ENCODE measurements at regions not wholly inside any gene's neighbourhood (a gene's known extent, or its start where the extent isn't known, plus 50 kb on each side); places are given as distances from the start of the nearest gene placed in this dataset.

DNA sequence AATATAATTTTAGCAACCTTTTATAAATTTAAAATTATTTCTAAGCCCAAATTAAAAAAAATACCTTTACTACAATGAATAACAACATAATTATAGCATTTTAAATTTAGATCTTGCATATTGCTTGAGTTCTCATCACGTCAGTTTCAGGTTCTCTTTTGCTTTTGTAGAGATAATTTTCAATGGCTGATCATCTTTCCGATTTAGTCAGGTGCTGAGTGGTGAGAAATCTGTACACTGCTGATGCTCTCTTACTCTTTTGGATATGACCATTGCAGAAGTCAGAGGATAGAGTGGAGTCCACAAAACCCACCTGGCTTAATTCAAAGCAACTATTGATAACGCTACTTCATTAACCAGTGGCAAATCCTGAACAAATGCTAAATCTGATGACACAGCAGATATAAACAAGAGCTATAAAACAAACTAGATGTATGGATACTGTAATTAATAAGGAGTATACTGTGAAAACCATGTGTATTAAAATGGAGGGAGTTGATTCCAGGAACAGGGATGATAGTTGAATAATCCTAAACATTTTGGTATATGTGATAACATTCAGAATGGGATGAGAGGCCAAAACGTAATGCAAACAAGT lies 394.8 kb downstream of the CSNK1G3 start:
- Histone ChIP-seq H4K20me1 (ENCODE audit: control insufficient read depth, insufficient read depth, insufficient read length) (no peaks in the 10 kb centered on the region), H4K91ac (ENCODE audit: insufficient read length, low read depth, low read length) (no peak overlapping the region), H3K79me2 (ENCODE audit: insufficient read depth, low read length) (no peaks in the 10 kb centered on the region), H3K9ac (ENCODE audit: extremely low read depth, insufficient read length, low read length) (peak overlapping the region; percentile 37), H3K23me2 (ENCODE audit: insufficient read length, low read depth, low read length, poor library complexity, severe bottlenecking) (no peaks in the 10 kb centered on the region), H3K23ac (ENCODE audit: insufficient read length, low read depth, low read length) (no peak overlapping the region), H3T11ph (ENCODE audit: low read length) (no peak overlapping the region), H3K27ac (ENCODE audit: insufficient read length, low read depth, low read length) (no peak overlapping the region), H3K4ac (ENCODE audit: low read depth, low read length) (no peak overlapping the region), H2AK5ac (ENCODE audit: insufficient read length, low read length) (no peak overlapping the region), H2BK120ac (ENCODE audit: low read depth, low read length, poor library complexity, severe bottlenecking) (no peak overlapping the region), H2BK20ac (ENCODE audit: low read depth, low read length, poor library complexity, severe bottlenecking) (no peak overlapping the region), H3K79me1 (ENCODE audit: insufficient read depth, low read depth, low read length, poor library complexity, severe bottlenecking) (no peaks in the 10 kb centered on the region), H2AFZ (ENCODE audit: low read length) (no peak overlapping the region), H3K18ac (ENCODE audit: insufficient read length, low read depth, low read length) (no peak overlapping the region), H3K4me1 (ENCODE audit: insufficient read depth, low read length) (no peaks in the 10 kb centered on the region), H2BK5ac (ENCODE audit: insufficient read length, low read length) (no peak overlapping the region), H3K14ac (ENCODE audit: insufficient read depth, low read length) (no peak overlapping the region), H2BK15ac (ENCODE audit: low read depth, low read length) (no peak overlapping the region), H3K4me2 (ENCODE audit: insufficient read depth, insufficient read length, low read length) (no peak overlapping the region), H4K5ac (ENCODE audit: insufficient read length, low read depth, low read length) (no peak overlapping the region), H2BK12ac (ENCODE audit: insufficient read length, low read depth, low read length) (no peak overlapping the region), H3K9me3 (ENCODE audit: control insufficient read depth, low read depth, low read length) (no peaks in the 10 kb centered on the region), H3K27me3 (ENCODE audit: insufficient read depth, low read length) (no peaks in the 10 kb centered on the region), H3K56ac (ENCODE audit: insufficient read length, low read depth, low read length) (no peak overlapping the region), H4K8ac (replicated peaks; ENCODE audit: insufficient read length, low read depth, low read length) (no peak overlapping the region)
- Mint-ChIP-seq H3K4me1 (peaks cover 0 to 4% of the 10 kb centered on the region in 2 experiments; a peak in 1 of 4 replicates), H3K36me3 (ENCODE audit: insufficient read depth in 1 of 3, low read depth in 3 of 3) (no peaks in the 10 kb centered on the region), H3K9me3 (no peaks in the 10 kb centered on the region), H3K27ac (no peak overlapping the region), H3K4me3 (no peak overlapping the region), H3K27me3 (ENCODE audit: low read depth) (no peaks in the 10 kb centered on the region)
- TF ChIP-seq, protein P1, sequence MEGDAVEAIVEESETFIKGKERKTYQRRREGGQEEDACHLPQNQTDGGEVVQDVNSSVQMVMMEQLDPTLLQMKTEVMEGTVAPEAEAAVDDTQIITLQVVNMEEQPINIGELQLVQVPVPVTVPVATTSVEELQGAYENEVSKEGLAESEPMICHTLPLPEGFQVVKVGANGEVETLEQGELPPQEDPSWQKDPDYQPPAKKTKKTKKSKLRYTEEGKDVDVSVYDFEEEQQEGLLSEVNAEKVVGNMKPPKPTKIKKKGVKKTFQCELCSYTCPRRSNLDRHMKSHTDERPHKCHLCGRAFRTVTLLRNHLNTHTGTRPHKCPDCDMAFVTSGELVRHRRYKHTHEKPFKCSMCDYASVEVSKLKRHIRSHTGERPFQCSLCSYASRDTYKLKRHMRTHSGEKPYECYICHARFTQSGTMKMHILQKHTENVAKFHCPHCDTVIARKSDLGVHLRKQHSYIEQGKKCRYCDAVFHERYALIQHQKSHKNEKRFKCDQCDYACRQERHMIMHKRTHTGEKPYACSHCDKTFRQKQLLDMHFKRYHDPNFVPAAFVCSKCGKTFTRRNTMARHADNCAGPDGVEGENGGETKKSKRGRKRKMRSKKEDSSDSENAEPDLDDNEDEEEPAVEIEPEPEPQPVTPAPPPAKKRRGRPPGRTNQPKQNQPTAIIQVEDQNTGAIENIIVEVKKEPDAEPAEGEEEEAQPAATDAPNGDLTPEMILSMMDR (conservative IDR thresholded peaks at IDR 0.05), result no peak
- no peak for DNase-seq
- no CpG with 5 or more reads among the region's 4 CpGs for WGBS (ENCODE audit: extremely low coverage, insufficient read length, low lambda C conversion rate)
